GM21529 (cell line): ENCODE measurements at regions not wholly inside any gene's neighbourhood (a gene's known extent, or its start where the extent isn't known, plus 50 kb on each side); places are given as distances from the start of the nearest gene placed in this dataset.

Experiments used
- ATAC-seq: cut with Tn5 transposase; IDR thresholded peaks from one replicate; pipeline ENCODE4 v1.9.1; 2021; ENCODE audit not compliant: unreplicated experiment

DNA sequence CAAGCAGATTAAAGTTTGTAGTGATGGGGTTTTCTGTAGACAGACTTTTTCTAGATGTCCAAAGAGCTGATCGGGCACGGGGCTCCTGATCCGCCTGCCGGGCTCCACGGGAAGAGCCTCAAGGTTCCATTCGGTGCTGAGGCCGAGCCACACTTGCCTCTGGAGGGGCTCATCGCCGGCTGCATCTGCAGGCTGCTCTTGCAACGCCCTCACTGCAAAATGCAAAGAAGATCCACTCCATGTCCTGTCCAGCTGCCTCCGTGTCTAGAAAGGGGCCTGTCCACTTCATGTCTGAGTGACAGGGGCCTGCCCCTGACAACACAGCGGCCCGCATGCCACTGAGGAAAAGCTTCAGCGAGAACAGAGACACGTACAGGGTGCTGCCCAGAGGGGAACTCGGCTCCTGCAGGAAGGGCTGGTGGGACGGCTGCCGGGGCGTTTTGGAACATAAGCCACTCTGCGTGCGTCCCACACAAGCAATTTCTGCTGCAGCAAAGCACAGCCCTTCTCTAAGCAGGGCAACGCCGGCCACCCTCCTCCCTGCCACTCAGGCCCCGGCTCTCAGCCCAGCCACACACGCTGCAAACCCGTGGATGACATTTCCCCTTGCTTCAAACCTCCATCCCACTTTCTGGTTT lies 53.6 kb upstream of the CTDP1 start:
- no peak for ATAC-seq

DNA sequence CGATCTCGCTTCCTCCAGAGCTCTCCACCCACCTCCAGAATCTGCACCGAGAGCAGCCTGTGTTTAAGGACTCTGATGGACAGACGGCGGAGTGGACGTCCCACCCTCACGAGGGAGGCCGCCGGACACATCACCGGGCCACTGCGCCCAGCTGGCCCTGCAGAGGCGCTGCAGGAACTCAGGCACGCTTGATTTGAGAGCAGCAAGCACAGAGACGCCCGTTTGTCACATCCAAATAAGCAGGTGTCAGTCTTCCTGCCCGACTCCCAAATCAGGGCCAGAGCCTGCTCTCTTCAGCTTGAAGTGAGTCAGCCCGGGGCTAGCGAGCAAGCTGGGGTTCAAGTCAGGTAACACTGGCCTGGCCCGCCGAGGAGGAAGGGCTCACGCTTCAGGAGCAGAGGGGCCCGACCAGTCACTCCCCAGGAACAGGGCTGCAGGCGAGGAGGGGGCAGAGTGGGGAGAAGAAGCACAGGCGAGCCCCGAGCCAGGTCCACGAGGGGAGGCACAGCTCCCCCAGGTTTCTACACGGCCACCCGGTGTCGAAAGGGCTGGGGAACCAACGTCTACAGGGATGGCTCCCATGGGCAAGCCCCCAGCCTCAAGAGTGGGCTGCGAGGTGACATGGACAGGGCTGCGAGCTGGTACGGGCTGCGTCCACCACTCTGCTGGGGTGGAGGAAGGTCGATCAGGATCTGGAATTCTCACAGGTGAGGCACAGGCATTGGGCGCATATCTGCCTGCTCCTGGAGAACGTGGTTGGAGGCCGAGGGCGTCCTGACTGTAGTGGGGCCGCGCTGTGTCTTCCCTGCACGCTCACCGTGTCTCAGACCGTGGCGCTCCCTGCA lies 52.5 kb upstream of the CTDP1 start:
- no peak for ATAC-seq

DNA sequence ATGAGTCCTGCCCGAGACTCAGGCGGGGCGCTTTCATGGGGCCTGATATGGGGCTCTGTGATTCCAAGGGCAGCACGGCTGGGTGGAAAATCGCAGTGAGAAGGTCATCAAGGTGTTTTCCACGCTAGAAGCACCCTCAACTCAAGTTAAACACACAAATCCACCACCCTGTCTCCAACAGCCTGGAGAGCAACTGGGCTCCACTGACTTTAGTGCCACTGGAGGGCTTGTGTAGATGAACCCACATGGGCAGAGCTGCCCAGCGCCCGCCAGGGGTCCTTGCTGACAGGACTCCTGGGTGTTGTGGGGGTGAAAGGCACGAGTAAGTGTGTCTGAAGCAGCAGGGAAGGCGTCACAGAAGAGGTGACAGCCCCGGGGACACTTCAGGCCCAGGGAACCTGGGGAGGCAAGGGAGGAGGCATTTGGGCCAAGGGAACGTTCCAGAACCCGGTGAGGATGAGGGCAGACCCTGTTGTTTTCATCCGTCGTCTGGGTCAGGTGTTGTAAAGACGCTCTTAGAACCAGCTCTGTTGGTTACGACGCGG lies 51.8 kb upstream of the CTDP1 start:
- ATAC-seq = no peak

DNA sequence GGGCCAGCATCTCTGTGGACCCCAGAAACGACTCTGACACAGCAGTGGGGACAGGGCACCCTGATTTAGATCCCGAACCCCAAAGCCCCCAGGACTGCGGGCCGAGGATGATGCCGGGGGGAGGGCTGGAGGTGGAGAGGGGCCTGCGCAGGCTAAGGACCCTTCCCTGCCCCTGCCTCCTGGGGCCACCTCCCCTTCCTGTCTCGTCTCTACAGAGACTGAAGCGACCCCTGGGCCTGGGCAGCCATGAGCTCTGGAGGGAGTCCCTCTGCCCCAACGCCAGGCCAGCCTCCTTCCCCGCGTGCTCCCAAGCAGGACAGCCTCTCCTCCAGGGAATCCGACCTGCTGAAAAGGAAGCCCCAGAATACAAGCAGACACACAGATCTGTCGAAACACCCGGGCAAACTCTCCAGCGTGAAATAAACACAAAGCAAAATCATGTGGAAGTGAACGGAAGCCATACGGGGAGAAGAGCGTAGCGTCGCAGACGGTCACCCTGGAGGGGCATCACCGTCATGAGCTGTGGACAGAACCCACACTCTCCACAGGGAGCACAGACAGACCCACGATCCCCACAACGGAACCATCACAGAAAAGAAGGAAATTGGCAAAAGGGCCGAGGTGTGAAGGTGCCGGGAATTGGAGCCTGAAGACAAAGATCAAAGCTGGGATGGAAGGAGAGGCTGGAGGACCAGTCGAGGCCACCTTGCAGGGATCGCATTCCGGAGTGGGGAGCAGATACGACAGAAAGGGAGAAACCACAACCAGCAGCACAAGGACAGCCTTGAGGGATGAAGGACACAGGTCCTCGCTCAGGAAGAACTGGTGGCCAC lies 51.0 kb upstream of the CTDP1 start:
- ATAC-seq = no peak

DNA sequence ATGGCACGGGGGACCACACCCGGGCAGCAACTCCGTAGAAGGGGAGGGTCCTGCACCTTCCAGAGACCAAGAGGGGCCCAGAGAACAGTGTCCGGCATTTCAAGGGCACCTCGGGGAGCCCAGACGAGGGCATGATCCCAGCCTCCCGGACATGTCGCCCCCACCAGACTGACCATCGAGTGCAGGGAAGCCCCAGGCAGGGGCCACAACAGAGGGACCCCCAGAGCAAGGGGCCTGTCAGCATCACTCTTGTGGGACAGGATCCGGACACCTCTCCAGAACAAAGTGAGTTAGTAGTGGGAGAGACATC lies 50.4 kb upstream of the CTDP1 start:
- no peak for ATAC-seq

DNA sequence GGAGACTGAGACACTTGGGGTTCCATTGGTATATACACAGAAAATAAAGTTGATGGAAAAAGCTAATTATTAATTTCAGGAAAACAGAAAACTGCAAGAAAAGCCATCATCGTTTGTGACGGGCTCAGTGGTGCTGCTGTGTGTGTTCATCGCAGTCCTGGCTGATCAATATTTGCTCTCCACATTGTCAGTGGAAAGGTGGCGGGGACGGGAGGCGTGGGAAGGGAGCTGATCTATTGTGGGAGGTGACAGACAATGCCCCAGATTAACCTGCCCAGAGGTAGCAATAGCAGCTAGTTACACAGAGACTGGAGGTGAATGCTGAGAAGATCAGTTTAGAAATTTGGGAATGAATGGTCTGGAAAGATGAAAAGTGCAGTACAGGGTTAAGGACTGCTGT lies 50.0 kb upstream of the CTDP1 start:
- ATAC-seq = no peak
